ENCODE measurements at regions not wholly inside any gene's neighbourhood (a gene's known extent, or its start where the extent isn't known, plus 50 kb on each side); places are given as distances from the start of the nearest gene placed in this dataset.

DNA sequence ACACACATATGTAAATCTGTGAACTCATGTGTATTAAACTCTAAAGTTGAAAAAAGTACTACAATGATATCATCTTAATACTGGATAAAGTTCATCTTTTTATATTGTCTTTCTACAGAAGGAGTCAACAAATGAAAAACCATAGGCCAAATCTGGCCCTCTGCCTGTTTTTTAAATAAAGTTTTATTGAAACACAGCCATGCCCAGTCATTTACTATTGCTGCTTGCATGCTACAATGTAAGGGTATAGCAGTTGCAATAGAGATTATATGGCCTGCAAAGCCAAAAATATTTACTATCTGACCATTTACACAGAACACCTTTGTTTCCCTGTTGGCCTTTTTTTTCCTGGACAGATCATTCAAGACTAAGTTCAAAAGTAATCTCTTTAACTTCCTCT, 374.6 kb upstream of the ARID1B start:
- no peak for DNase-seq

GRCh38 chr6:156402227-156402626, 375.0 kb upstream of the ARID1B start:
- DNase-seq, result no peak

DNA sequence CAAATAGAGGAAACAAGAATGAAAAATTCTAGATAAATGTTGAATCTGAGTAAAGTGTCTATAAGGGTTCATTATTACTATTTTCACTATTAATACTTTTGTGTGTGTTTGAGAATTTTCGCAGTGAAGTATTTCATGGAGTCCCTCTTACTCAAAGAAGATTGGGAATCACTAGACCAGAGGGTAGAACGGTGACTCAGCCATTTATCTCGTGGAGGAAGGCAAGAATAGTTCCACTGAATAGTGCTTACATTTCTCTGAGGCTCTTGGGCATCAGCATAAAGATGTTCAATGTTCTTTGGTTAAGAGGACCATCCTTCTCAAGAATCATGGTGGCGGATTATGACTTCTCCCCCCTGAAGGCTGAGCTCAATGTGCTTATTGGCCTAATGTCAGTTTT, 376.7 kb upstream of the ARID1B start:
- no peak for DNase-seq

- DNase-seq, result no peak
Measured at GRCh38 chr6:156398966-156399365, 378.2 kb upstream of the ARID1B start.

GRCh38 chr6:156398371-156398770, 378.8 kb upstream of the ARID1B start:
- DNase-seq, result no peak

DNA sequence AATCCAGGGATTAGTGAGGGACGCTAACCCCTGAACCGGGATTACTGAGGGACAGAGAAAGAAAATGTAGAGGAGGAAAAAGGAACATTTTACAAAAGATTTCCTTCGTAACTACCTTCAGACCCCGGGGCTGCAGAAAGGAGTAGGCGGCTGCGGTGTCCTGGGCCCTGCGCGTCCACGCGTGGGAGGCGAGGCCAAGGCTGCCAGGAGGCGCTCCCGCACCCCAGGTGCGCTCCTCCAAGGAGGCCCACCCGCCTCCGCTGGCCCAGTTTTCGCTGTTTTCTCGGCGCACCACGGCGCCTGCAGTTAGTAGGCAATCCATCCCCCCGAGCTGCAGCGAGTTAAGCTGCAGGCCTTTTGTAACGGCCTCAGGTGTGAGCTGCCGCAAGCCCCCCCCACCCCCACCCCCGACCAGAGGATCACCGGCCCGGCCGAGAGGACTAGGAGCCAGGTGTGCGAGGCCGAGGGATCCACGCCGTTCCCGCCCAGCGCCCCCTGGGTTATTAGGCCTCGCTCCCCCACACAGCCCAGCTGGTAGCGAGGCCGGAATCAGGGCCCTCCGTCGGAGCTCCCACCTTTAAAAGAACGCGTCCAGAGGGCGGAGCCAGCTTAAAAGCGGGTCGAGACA, 380.3 kb upstream of the ARID1B start:
- DNase-seq, result no peak

- no peak for DNase-seq
Measured at GRCh38 chr6:156396068-156396771, 381.0 kb upstream of the ARID1B start.

DNA sequence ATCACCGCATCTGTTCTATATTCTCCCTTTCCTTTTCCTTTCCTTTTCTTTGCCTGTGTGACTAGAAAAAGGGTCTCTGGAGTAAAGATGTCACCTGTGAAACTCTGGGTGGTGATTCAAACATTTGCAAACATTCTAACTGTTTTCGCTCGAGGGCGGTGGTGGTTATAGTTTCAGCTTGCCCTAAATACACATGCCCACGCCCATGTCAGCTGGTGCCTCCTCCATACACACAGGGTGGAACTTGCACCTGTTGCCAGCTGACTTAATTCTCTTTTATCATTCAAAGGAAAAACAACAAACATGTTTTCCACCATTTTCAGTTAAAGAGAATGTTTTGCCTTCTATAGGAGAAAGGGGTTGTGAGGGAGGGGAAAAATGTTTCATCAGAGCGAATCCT, 381.9 kb upstream of the ARID1B start:
- no peak for DNase-seq

GRCh38 chr6:156392648-156393047, 384.5 kb upstream of the ARID1B start:
- no peak for DNase-seq

GRCh38 chr6:156391977-156392376, 385.2 kb upstream of the ARID1B start:
- DNase-seq, result no peak

- DNase-seq, result no peak
Measured at GRCh38 chr6:156391061-156391672, 386.0 kb upstream of the ARID1B start.

GRCh38 chr6:156390621-156391020, 386.6 kb upstream of the ARID1B start:
- DNase-seq, result no peak

DNA sequence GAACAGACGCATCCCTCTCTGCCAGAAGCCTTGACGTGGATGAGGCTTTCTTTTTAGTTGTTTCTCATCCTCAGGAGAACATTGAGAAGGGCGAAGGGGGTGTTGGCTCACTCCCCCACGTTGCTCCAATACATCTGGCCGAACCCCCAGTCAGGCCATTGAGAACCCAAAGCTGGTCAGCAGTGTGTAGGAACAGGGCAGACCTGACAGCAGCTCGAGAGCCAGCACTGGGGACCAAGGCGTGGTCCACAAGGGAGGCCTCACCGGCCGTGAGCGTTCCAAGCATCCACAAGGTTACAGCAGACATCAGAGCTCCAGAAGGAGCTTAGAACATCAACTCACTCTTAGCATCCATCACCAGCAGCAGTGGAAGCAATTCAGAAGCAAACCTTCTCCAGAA, 387.9 kb upstream of the ARID1B start:
- DNase-seq, result no peak

- DNase-seq, result no peak
Measured at GRCh38 chr6:156387472-156387871, 389.7 kb upstream of the ARID1B start.

DNA sequence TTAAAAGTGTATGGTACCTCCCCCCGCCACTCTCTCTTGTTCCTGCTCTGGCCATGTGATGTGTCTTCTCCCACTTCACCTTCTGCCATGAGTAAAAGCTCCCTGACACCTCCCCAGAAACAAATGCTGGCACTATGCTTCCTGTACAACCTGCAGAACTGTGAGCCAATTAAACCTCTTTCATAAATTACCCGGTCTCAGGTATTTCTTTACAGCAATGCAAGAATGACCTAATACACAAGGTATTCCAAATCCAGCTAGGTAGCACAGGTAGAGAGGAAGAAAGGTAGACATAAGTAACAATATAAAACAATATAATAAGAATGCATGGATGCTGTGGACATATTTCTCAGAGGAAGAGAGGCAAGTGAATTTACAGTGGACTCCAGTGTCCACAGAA, 394.1 kb upstream of the ARID1B start:
- no peak for DNase-seq

- DNase-seq, result no peak
Measured at GRCh38 chr6:156379392-156380289, 397.5 kb upstream of the ARID1B start.

- DNase-seq, result no peak
Measured at GRCh38 chr6:156378853-156379252, 398.3 kb upstream of the ARID1B start.

GRCh38 chr6:156376091-156376490, 401.1 kb upstream of the ARID1B start:
- no peak for DNase-seq

DNA sequence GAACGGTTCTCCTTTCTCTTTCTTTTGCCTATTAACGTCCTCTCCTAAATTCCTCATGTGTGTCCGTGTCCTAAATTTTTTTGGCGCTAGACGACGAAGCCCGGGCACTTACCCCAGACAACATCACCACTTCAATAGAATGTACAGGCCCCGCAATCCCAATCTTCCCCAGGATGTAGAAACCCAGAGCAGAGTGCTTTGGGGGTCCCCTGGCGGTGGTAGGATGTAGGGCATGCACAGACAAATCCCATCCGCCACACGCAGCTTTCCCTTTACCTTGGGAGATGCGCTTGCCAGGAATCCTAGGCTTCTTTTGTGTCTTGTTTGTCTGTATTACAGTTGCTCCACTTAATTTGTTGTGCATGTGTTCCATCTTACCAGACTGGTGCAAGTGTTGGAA, 417.3 kb upstream of the ARID1B start:
- DNase-seq, result no peak

DNA sequence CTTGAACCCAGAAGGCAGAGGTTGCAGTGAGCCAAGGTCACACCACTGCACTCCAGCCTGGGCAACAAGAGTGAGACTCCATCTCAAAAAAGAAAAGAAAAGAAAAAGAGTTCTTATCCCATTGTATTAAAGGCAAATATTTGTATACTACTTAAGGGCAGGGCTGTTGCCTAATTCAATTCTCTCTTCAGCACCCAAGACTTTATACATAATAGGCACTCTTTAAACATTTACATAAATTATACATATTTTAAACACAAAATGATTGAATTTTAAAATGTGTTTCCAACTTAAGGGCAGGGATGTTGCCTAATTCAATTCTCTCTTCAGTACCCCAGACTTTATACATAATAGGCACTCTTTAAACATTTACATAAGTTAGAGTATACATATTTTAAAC, 424.3 kb upstream of the ARID1B start:
- DNase-seq, result no peak

GRCh38 chr6:156351346-156351966, 425.7 kb upstream of the ARID1B start:
- no peak for DNase-seq

GRCh38 chr6:156350337-156350736, 426.8 kb upstream of the ARID1B start:
- no peak for DNase-seq

GRCh38 chr6:156348849-156349248, 428.3 kb upstream of the ARID1B start:
- DNase-seq, result no peak

Data from inflammatory macrophage (primary cell).